Ascending aorta (tissue), 2 donors: ENCODE measurements at regions not wholly inside any gene's neighbourhood (a gene's known extent, or its start where the extent isn't known, plus 50 kb on each side); places are given as distances from the start of the nearest gene placed in this dataset.

Experiments used
- DNase-seq, 2 donors: peaks; one replicate each; pipeline ENCODE4 v3.0.0-alpha.2; 2019; ENCODE audit warnings: low spot score in 2 of 2
- H3K27ac ChIP-seq, 2 donors: fragments of 200-600 bp; sonication (generic); one replicate each; pipeline ENCODE4 v1.5.1; 2016 to 2017; ENCODE audit warnings: mild to moderate bottlenecking in 1 of 2
- H3K27me3 ChIP-seq: fragments of 200-600 bp; sonication (generic); one replicate; pipeline ENCODE4 v1.5.1; 2017
- H3K36me3 ChIP-seq, 2 donors: fragments of 200-600 bp; sonication (generic); one replicate each; pipeline ENCODE4 v1.5.1; 2016
- H3K4me1 ChIP-seq, 2 donors: fragments of 200-600 bp; sonication (generic); one replicate each; pipeline ENCODE4 v1.5.1; 2016 to 2017; ENCODE audit warnings: mild to moderate bottlenecking in 1 of 2
- H3K4me3 ChIP-seq, 2 donors: fragments of 200-600 bp; sonication (generic); one replicate each; pipeline ENCODE4 v1.5.1; 2016 to 2017; ENCODE audit warnings: mild to moderate bottlenecking in 1 of 2
- H3K9me3 ChIP-seq, 2 donors: fragments of 200-600 bp; sonication (generic); one replicate each; pipeline ENCODE4 v1.5.1; 2016
- intact Hi-C: fragments of 100-400 bp; cut with DNase I; formaldehyde crosslinking; loops from one replicate; pipeline ENCODE4 v1.15.1; 2023
- TF ChIP-seq, protein P1 (sequence below), 3 experiments: fragments of 200-600 bp in 2 of 3; fragments of 450-650 bp in 1 of 3; sonication (generic) in 2 of 3; IDR thresholded peaks; one replicate each; pipeline ENCODE4 v1.5.1; 2016 to 2019; ENCODE audit warnings: antibody characterized with exemption in 3 of 3, mild to moderate bottlenecking in 1 of 3, moderate library complexity in 1 of 3

DNA sequence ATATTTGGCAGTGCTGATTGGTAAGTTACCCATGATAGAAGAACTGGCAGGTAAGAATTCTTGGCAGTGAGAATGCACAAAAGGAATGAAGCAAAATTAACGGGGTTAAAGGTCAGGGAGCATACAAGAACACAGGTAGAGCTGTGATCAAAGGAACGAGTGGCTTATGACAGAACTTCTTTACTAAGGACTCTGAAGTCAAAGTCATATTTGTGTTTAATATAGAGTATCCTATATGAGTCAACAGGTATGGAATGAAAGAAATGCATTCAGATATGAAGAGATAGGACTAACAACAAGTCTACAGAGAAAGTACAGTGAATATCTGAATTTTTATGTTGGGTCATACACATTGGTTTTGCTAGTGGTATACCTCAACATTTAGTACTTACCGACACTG, 209.0 kb upstream of the CITED2 start:
- TF ChIP-seq, protein P1, sequence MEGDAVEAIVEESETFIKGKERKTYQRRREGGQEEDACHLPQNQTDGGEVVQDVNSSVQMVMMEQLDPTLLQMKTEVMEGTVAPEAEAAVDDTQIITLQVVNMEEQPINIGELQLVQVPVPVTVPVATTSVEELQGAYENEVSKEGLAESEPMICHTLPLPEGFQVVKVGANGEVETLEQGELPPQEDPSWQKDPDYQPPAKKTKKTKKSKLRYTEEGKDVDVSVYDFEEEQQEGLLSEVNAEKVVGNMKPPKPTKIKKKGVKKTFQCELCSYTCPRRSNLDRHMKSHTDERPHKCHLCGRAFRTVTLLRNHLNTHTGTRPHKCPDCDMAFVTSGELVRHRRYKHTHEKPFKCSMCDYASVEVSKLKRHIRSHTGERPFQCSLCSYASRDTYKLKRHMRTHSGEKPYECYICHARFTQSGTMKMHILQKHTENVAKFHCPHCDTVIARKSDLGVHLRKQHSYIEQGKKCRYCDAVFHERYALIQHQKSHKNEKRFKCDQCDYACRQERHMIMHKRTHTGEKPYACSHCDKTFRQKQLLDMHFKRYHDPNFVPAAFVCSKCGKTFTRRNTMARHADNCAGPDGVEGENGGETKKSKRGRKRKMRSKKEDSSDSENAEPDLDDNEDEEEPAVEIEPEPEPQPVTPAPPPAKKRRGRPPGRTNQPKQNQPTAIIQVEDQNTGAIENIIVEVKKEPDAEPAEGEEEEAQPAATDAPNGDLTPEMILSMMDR (IDR thresholded peaks at IDR 0.05), result no peak
- Histone ChIP-seq H3K4me3 (no peak overlapping the region), H3K9me3 (no peaks in the 10 kb centered on the region), H3K4me1 (peaks cover under 1 to 7% of the 10 kb centered on the region in 2 donors), H3K27ac (no peak overlapping the region), H3K36me3 (no peaks in the 10 kb centered on the region), H3K27me3 (no peaks in the 10 kb centered on the region)
- DNase-seq, result no peak
- intact Hi-C loops, result no loop called here

DNA sequence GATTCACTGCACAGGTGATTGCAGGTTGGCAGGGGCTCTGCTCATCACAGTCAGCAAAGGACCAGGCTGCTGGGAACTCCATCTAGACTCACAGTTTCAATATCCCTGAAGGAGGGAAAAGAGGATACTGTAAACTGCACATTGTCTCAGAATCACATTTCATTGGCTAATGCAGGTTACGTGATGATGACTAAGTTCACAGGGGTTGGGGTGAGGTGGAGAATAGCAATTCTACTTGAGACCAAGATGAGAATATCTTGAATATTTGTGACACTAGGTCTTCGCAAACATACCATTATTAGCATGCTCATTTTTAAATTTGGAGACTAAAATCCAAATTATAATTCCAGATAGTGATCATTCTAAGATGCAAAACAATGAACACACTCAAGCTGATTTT, 208.5 kb upstream of the CITED2 start:
- Histone ChIP-seq H3K27me3 (no peaks in the 10 kb centered on the region), H3K4me1 (peaks cover 3 to 4% of the 10 kb centered on the region in 2 donors), H3K4me3 (no peak overlapping the region), H3K9me3 (no peaks in the 10 kb centered on the region), H3K27ac (no peak overlapping the region), H3K36me3 (no peaks in the 10 kb centered on the region)
- no peak for DNase-seq
- TF ChIP-seq, protein P1 (IDR thresholded peaks at IDR 0.05), result no peak
- intact Hi-C loops, result no loop called here

DNA sequence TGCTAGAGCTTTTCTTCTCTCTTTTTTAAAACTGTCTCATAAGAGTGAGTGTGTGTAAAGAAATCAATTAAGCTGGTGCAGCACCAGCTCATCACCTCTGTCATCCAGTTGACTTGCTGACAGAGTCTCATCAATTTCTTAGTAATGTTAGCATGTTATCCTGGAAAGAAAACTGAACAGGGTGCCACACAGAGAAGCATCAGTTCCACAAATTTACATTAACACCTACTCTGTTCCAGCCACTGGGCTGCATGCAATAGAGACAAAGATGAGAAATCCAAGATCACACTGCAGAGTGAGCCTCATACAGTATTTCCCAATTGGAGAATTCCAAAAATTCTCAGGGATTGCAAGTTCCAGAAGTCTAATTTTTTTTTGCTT, 207.0 kb upstream of the CITED2 start:
- no peak for DNase-seq
- TF ChIP-seq, protein P1 (IDR thresholded peaks at IDR 0.05), result no peak
- Histone ChIP-seq H3K4me3 (no peak overlapping the region), H3K27me3 (no peaks in the 10 kb centered on the region), H3K36me3 (no peaks in the 10 kb centered on the region), H3K9me3 (no peaks in the 10 kb centered on the region), H3K4me1 (peaks cover 6 to 7% of the 10 kb centered on the region in 2 donors), H3K27ac (no peak overlapping the region)
- intact Hi-C loops, result no loop called here

DNA sequence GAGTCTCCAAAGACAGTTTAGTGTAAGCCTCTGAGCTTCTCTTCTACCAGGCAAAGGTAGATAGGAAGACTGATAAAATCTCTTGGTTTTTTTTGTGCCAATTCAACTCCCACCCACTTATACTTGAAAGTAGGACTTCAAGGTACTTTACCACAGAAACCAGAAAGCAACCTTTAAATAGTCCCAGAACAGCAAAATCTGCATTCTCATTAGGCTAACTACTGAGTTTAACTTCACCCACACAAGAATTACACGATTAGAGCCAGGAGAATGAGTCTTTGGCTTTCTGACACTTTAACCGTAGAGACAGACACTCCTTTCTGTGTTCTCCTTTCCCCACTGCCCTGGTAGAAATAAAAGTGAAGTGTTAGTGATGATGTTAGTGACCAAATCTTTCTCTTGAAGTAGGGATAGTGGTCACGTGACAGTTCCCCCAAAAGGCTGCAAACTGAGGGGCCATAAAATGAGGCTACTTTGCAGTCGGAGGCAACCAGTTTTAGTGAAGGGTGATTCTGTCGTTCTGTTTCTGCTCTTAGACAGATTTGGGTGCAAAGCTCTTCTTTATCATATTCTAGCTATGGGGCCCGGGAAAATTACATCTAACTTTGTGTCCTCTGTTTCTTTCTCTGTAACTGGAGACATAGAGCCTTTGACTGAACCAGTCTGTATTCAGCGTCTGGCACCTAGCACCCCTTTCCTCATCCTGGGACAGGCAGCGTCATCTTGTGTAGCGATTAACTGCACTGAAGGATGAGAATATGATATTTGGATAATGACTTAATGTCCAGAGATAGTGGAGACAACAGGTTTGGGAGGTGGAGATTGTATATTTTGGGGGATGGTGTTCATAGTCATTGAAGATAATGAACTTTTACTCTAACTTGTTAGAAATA, 206.4 kb upstream of the CITED2 start:
- no peak overlapping the region for H3K4me3 ChIP-seq
- intact Hi-C loops, result no loop called here
- no peak overlapping the region for H3K27ac ChIP-seq
- no peak for DNase-seq
- TF ChIP-seq, protein P1 (IDR thresholded peaks at IDR 0.05), result no peak
- no peaks in the 10 kb centered on the region for H3K9me3 ChIP-seq
- H3K27me3 ChIP-seq, result no peaks in the 10 kb centered on the region
- peaks cover 6 to 7% of the 10 kb centered on the region in 2 donors for H3K4me1 ChIP-seq
- H3K36me3 ChIP-seq, result no peaks in the 10 kb centered on the region

DNA sequence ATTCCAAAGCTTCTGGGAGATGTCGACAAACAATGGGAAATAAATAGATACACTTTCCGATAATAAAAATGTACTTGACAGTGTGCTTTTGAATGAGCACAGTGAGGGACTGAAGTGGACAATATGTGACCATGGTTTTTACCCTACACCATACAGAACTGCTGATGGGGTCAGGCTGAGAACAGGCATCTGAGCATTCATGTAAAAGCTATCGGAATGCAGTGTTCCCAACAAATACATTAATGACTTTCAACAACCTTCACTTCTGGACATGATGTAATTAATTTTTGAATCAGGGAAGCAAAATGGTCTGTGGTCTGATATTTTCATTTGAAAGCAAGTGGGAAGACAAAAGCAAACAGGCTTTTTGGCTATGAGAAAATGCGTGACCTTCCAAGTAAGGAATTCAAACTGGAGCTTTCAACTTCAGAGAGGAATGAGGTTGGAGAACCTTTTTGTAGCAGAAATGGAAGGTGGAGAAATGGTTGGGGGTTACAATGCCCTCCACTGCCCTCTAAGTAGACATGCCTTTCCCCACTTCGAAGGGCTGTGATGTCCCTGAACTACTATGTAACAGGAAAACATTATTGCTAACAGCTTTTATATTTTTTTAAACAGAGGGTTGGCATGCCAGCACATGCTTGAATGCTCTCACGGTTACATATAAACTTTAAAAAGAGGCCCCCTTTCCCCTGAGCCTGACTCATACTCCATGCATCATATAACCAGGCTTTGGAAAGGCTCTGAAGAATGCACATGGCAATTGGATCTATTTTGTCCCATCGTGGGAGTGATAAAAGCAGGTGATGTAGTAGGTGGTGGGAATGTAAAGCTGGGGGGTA, 203.5 kb upstream of the CITED2 start:
- TF ChIP-seq, protein P1 (IDR thresholded peaks at IDR 0.05), result no peak
- H3K27ac ChIP-seq, result peak overlapping the region; percentile 51 to 59
- no peaks in the 10 kb centered on the region for H3K27me3 ChIP-seq
- H3K4me1 ChIP-seq, result peaks cover 6 to 7% of the 10 kb centered on the region in 2 donors
- H3K4me3 ChIP-seq, result no peak overlapping the region
- DNase-seq, result no peak
- no peaks in the 10 kb centered on the region for H3K9me3 ChIP-seq
- no peaks in the 10 kb centered on the region for H3K36me3 ChIP-seq
- intact Hi-C loops, result no loop called here
